ENCODE measurements at regions not wholly inside any gene's neighbourhood (a gene's known extent, or its start where the extent isn't known, plus 50 kb on each side); places are given as distances from the start of the nearest gene placed in this dataset.
A peak's percentile ranks its signal among the peaks of the same experiment; 100 is the strongest.

- H4K20me1 ChIP-seq (ENCODE audit: insufficient read depth) = no peaks in the 10 kb centered on the region
- H3K9me3 ChIP-seq (ENCODE audit: low read depth) = no peaks in the 10 kb centered on the region
- peaks cover 15% of the 10 kb centered on the region for H3K4me1 ChIP-seq (ENCODE audit: insufficient read depth)
- no peak for DNase-seq
- in situ Hi-C loops (cut with MboI) = no loop called here
- no peaks in the 10 kb centered on the region for H3K27me3 ChIP-seq (replicated peaks; ENCODE audit: insufficient read depth)
- H2AFZ ChIP-seq = no peak overlapping the region
- 23 to 33% methylated on average over 2 of the region's 2 CpGs for WGBS, 2 experiments (ENCODE audit: low coverage in 1 of 2, low lambda C conversion rate in 2 of 2, missing lambda C conversion rate in 2 of 2)
- H3K79me2 ChIP-seq (ENCODE audit: insufficient read depth) = no peaks in the 10 kb centered on the region
- no peak overlapping the region for H3K27ac ChIP-seq
- no peak overlapping the region for H3K4me2 ChIP-seq (ENCODE audit: unreplicated experiment)
- no peak overlapping the region for H3K4me3 ChIP-seq
- H3K9ac ChIP-seq = no peak overlapping the region
- H3K36me3 ChIP-seq (ENCODE audit: low read depth) = no peaks in the 10 kb centered on the region
- no peaks in the 10 kb centered on the region for H3K9me2 ChIP-seq (ENCODE audit: insufficient read depth)
- peaks cover 8% of the 10 kb centered on the region; the same call in 1 of the 2 replicates for H3F3A ChIP-seq (ENCODE audit: insufficient read depth)
- TF ChIP-seq EZH2 (IDR thresholded peaks at IDR 0.05; ENCODE audit: insufficient read depth, poor library complexity, severe bottlenecking) (no peak), EZH2phosphoT487 (IDR thresholded peaks at IDR 0.05; ENCODE audit: insufficient read depth, low read depth) (no peak)
Observed at GRCh38 chr7:12893292-12893691, 205.9 kb downstream of the ARL4A start.

GRCh38 chr7:12895296-12895695, 207.9 kb downstream of the ARL4A start:
- TF ChIP-seq EZH2phosphoT487 (IDR thresholded peaks at IDR 0.05; ENCODE audit: insufficient read depth, low read depth) = no peak
- no peak for TF ChIP-seq EZH2 (IDR thresholded peaks at IDR 0.05; ENCODE audit: insufficient read depth, poor library complexity, severe bottlenecking)
- Histone ChIP-seq H3K79me2 (ENCODE audit: insufficient read depth) (no peaks in the 10 kb centered on the region), H3K9me3 (ENCODE audit: low read depth) (no peaks in the 10 kb centered on the region), H3K4me3 (no peak overlapping the region), H3K9me2 (ENCODE audit: insufficient read depth) (no peaks in the 10 kb centered on the region), H3K9ac (no peak overlapping the region), H3K27ac (no peak overlapping the region), H3K36me3 (ENCODE audit: low read depth) (no peaks in the 10 kb centered on the region), H3K27me3 (replicated peaks; ENCODE audit: insufficient read depth) (no peaks in the 10 kb centered on the region), H2AFZ (peak overlapping the region; percentile 54; the same call in 1 of the 2 replicates), H3K4me1 (ENCODE audit: insufficient read depth) (peaks cover 7% of the 10 kb centered on the region; the same call in 1 of the 2 replicates), H3K4me2 (ENCODE audit: unreplicated experiment) (peak overlapping the region; percentile 69), H3F3A (ENCODE audit: insufficient read depth) (no peaks in the 10 kb centered on the region), H4K20me1 (ENCODE audit: insufficient read depth) (no peaks in the 10 kb centered on the region)
- in situ Hi-C loops (cut with MboI) = no loop called here
- peak; percentile 31 for DNase-seq
- 4 to 11% methylated on average over 3 of the region's 3 CpGs for WGBS, 2 experiments (ENCODE audit: low coverage in 1 of 2, low lambda C conversion rate in 2 of 2, missing lambda C conversion rate in 2 of 2)

GRCh38 chr7:12896316-12896715, 208.9 kb downstream of the ARL4A start:
- Histone ChIP-seq H3K9me2 (ENCODE audit: insufficient read depth) (no peaks in the 10 kb centered on the region), H2AFZ (no peak overlapping the region), H3K9me3 (ENCODE audit: low read depth) (no peaks in the 10 kb centered on the region), H3K4me2 (ENCODE audit: unreplicated experiment) (no peak overlapping the region), H3K79me2 (ENCODE audit: insufficient read depth) (no peaks in the 10 kb centered on the region), H3K4me1 (ENCODE audit: insufficient read depth) (peaks cover 7% of the 10 kb centered on the region; the same call in 1 of the 2 replicates), H3K27me3 (replicated peaks; ENCODE audit: insufficient read depth) (no peaks in the 10 kb centered on the region), H3K4me3 (no peak overlapping the region), H3K9ac (no peak overlapping the region), H4K20me1 (ENCODE audit: insufficient read depth) (no peaks in the 10 kb centered on the region), H3K36me3 (ENCODE audit: low read depth) (no peaks in the 10 kb centered on the region), H3K27ac (no peak overlapping the region), H3F3A (ENCODE audit: insufficient read depth) (no peaks in the 10 kb centered on the region)
- no peak for TF ChIP-seq EZH2phosphoT487 (IDR thresholded peaks at IDR 0.05; ENCODE audit: insufficient read depth, low read depth)
- no peak for TF ChIP-seq EZH2 (IDR thresholded peaks at IDR 0.05; ENCODE audit: insufficient read depth, poor library complexity, severe bottlenecking)
- DNase-seq = no peak
- in situ Hi-C loops (cut with MboI) = no loop called here
- 63 to 69% methylated on average over 1 of the region's 1 CpG for WGBS, 2 experiments (ENCODE audit: low coverage in 1 of 2, low lambda C conversion rate in 2 of 2, missing lambda C conversion rate in 2 of 2)

GRCh38 chr7:12898004-12898403, 210.6 kb downstream of the ARL4A start:
- H3F3A ChIP-seq (ENCODE audit: insufficient read depth) = no peaks in the 10 kb centered on the region
- peaks cover 7% of the 10 kb centered on the region; the same call in 1 of the 2 replicates for H3K4me1 ChIP-seq (ENCODE audit: insufficient read depth)
- H3K4me3 ChIP-seq = no peak overlapping the region
- no peaks in the 10 kb centered on the region for H4K20me1 ChIP-seq (ENCODE audit: insufficient read depth)
- H3K9me3 ChIP-seq (ENCODE audit: low read depth) = no peaks in the 10 kb centered on the region
- H3K4me2 ChIP-seq (ENCODE audit: unreplicated experiment) = no peak overlapping the region
- no peaks in the 10 kb centered on the region for H3K27me3 ChIP-seq (replicated peaks; ENCODE audit: insufficient read depth)
- whole genome bisulfite sequencing, 2 experiments (ENCODE audit: low coverage in 1 of 2, low lambda C conversion rate in 2 of 2, missing lambda C conversion rate in 2 of 2) = 81 to 86% methylated on average over 2 of the region's 2 CpGs
- no peaks in the 10 kb centered on the region for H3K9me2 ChIP-seq (ENCODE audit: insufficient read depth)
- H2AFZ ChIP-seq = no peak overlapping the region
- H3K79me2 ChIP-seq (ENCODE audit: insufficient read depth) = no peaks in the 10 kb centered on the region
- in situ Hi-C loops (cut with MboI) = no loop called here
- no peaks in the 10 kb centered on the region for H3K36me3 ChIP-seq (ENCODE audit: low read depth)
- TF ChIP-seq EZH2 (IDR thresholded peaks at IDR 0.05; ENCODE audit: insufficient read depth, poor library complexity, severe bottlenecking) (no peak), EZH2phosphoT487 (IDR thresholded peaks at IDR 0.05; ENCODE audit: insufficient read depth, low read depth) (no peak)
- no peak overlapping the region for H3K9ac ChIP-seq
- H3K27ac ChIP-seq = no peak overlapping the region
- no peak for DNase-seq

- WGBS, 2 experiments (ENCODE audit: low coverage in 1 of 2, low lambda C conversion rate in 2 of 2, missing lambda C conversion rate in 2 of 2) = 96 to 97% methylated on average over 3 of the region's 3 CpGs
- in situ Hi-C loops (cut with MboI) = no loop called here
- Histone ChIP-seq H3K27ac (no peak overlapping the region), H3K36me3 (ENCODE audit: low read depth) (no peaks in the 10 kb centered on the region), H4K20me1 (ENCODE audit: insufficient read depth) (no peaks in the 10 kb centered on the region), H3K9me3 (ENCODE audit: low read depth) (no peaks in the 10 kb centered on the region), H3K9ac (no peak overlapping the region), H3K79me2 (ENCODE audit: insufficient read depth) (no peaks in the 10 kb centered on the region), H3K4me2 (ENCODE audit: unreplicated experiment) (no peak overlapping the region), H3F3A (ENCODE audit: insufficient read depth) (no peaks in the 10 kb centered on the region), H3K4me3 (no peak overlapping the region), H2AFZ (no peak overlapping the region), H3K27me3 (replicated peaks; ENCODE audit: insufficient read depth) (no peaks in the 10 kb centered on the region), H3K9me2 (ENCODE audit: insufficient read depth) (no peaks in the 10 kb centered on the region), H3K4me1 (ENCODE audit: insufficient read depth) (peaks cover 7% of the 10 kb centered on the region; the same call in 1 of the 2 replicates)
- TF ChIP-seq EZH2 (IDR thresholded peaks at IDR 0.05; ENCODE audit: insufficient read depth, poor library complexity, severe bottlenecking) = no peak
- no peak for TF ChIP-seq EZH2phosphoT487 (IDR thresholded peaks at IDR 0.05; ENCODE audit: insufficient read depth, low read depth)
- no peak for DNase-seq
Observed at GRCh38 chr7:12898620-12899019, 211.2 kb downstream of the ARL4A start.

Data from GM23248 (cell line).